ENCODE measurements at regions not wholly inside any gene's neighbourhood (a gene's known extent, or its start where the extent isn't known, plus 50 kb on each side); places are given as distances from the start of the nearest gene placed in this dataset.

GRCh38 chr3:34363881-34364280 lies 565.5 kb downstream of the PDCD6IP start:
- H3K27ac Mint-ChIP-seq, result no peak overlapping the region
- H3K27me3 Mint-ChIP-seq (ENCODE audit: low read depth), result no peaks in the 10 kb centered on the region

GRCh38 chr3:34364335-34364734 lies 565.9 kb downstream of the PDCD6IP start:
- Mint-ChIP-seq H3K4me1 (ENCODE audit: low read depth) (peaks cover 4% of the 10 kb centered on the region), H3K27ac (no peak overlapping the region), H3K4me3 (ENCODE audit: low read depth) (no peak overlapping the region), H3K36me3 (ENCODE audit: low read depth) (no peaks in the 10 kb centered on the region), H3K27me3 (ENCODE audit: low read depth) (no peaks in the 10 kb centered on the region), H3K9me3 (no peaks in the 10 kb centered on the region)
- no peak for DNase-seq (ENCODE audit: low spot score)
- intact Hi-C loops (cut with micrococcal nuclease), result no loop called here

More at GRCh38 chr3:34363881-34364280, 565.5 kb downstream of the PDCD6IP start:
- intact Hi-C loops (cut with micrococcal nuclease), result no loop called here
- H3K4me3 Mint-ChIP-seq (ENCODE audit: low read depth), result no peak overlapping the region
- H3K4me1 Mint-ChIP-seq (ENCODE audit: low read depth), result peaks cover 4% of the 10 kb centered on the region
- DNase-seq (ENCODE audit: low spot score), result no peak
- no peaks in the 10 kb centered on the region for H3K36me3 Mint-ChIP-seq (ENCODE audit: low read depth)
- no peaks in the 10 kb centered on the region for H3K9me3 Mint-ChIP-seq

GRCh38 chr3:34365231-34365630 lies 566.8 kb downstream of the PDCD6IP start:
- Mint-ChIP-seq H3K9me3 (no peaks in the 10 kb centered on the region), H3K4me1 (ENCODE audit: low read depth) (peaks cover 4% of the 10 kb centered on the region), H3K4me3 (ENCODE audit: low read depth) (no peak overlapping the region), H3K27me3 (ENCODE audit: low read depth) (no peaks in the 10 kb centered on the region), H3K36me3 (ENCODE audit: low read depth) (no peaks in the 10 kb centered on the region), H3K27ac (no peak overlapping the region)
- intact Hi-C loops (cut with micrococcal nuclease), result no loop called here
- no peak for DNase-seq (ENCODE audit: low spot score)

GRCh38 chr3:34365771-34366170 lies 567.3 kb downstream of the PDCD6IP start:
- DNase-seq (ENCODE audit: low spot score), result no peak
- H3K4me1 Mint-ChIP-seq (ENCODE audit: low read depth), result peaks cover 4% of the 10 kb centered on the region
- H3K4me3 Mint-ChIP-seq (ENCODE audit: low read depth), result no peak overlapping the region
- H3K27ac Mint-ChIP-seq, result no peak overlapping the region
- no peaks in the 10 kb centered on the region for H3K27me3 Mint-ChIP-seq (ENCODE audit: low read depth)
- H3K36me3 Mint-ChIP-seq (ENCODE audit: low read depth), result no peaks in the 10 kb centered on the region
- intact Hi-C loops (cut with micrococcal nuclease), result no loop called here
- no peaks in the 10 kb centered on the region for H3K9me3 Mint-ChIP-seq

- Mint-ChIP-seq H3K36me3 (ENCODE audit: low read depth) (no peaks in the 10 kb centered on the region), H3K27ac (no peak overlapping the region), H3K9me3 (no peaks in the 10 kb centered on the region), H3K4me3 (ENCODE audit: low read depth) (no peak overlapping the region), H3K27me3 (ENCODE audit: low read depth) (no peaks in the 10 kb centered on the region), H3K4me1 (ENCODE audit: low read depth) (no peaks in the 10 kb centered on the region)
- DNase-seq (ENCODE audit: low spot score), result no peak
- intact Hi-C loops (cut with micrococcal nuclease), result no loop called here
Measured at GRCh38 chr3:34367521-34367920, 569.1 kb downstream of the PDCD6IP start.

- no peak for DNase-seq (ENCODE audit: low spot score)
- Mint-ChIP-seq H3K4me3 (ENCODE audit: low read depth) (no peak overlapping the region), H3K9me3 (no peaks in the 10 kb centered on the region), H3K27ac (no peak overlapping the region), H3K27me3 (ENCODE audit: low read depth) (no peaks in the 10 kb centered on the region), H3K4me1 (ENCODE audit: low read depth) (no peaks in the 10 kb centered on the region), H3K36me3 (ENCODE audit: low read depth) (no peaks in the 10 kb centered on the region)
- intact Hi-C loops (cut with micrococcal nuclease), result no loop called here
Measured at GRCh38 chr3:34374521-34374920, 576.1 kb downstream of the PDCD6IP start.

GRCh38 chr3:34376691-34377090 lies 578.3 kb downstream of the PDCD6IP start:
- Mint-ChIP-seq H3K4me1 (ENCODE audit: low read depth) (no peaks in the 10 kb centered on the region), H3K4me3 (ENCODE audit: low read depth) (no peak overlapping the region), H3K27ac (no peak overlapping the region), H3K27me3 (ENCODE audit: low read depth) (no peaks in the 10 kb centered on the region), H3K9me3 (no peaks in the 10 kb centered on the region), H3K36me3 (ENCODE audit: low read depth) (no peaks in the 10 kb centered on the region)
- intact Hi-C loops (cut with micrococcal nuclease), result no loop called here
- no peak for DNase-seq (ENCODE audit: low spot score)

GRCh38 chr3:34377961-34378360 lies 579.5 kb downstream of the PDCD6IP start:
- Mint-ChIP-seq H3K27me3 (ENCODE audit: low read depth) (no peaks in the 10 kb centered on the region), H3K4me1 (ENCODE audit: low read depth) (no peaks in the 10 kb centered on the region), H3K36me3 (ENCODE audit: low read depth) (no peaks in the 10 kb centered on the region), H3K4me3 (ENCODE audit: low read depth) (no peak overlapping the region), H3K9me3 (no peaks in the 10 kb centered on the region), H3K27ac (no peak overlapping the region)
- DNase-seq (ENCODE audit: low spot score), result no peak
- intact Hi-C loops (cut with micrococcal nuclease), result no loop called here

- no peaks in the 10 kb centered on the region for H3K27me3 Mint-ChIP-seq (ENCODE audit: low read depth)
- intact Hi-C loops (cut with micrococcal nuclease), result no loop called here
- no peaks in the 10 kb centered on the region for H3K36me3 Mint-ChIP-seq (ENCODE audit: low read depth)
- no peaks in the 10 kb centered on the region for H3K4me1 Mint-ChIP-seq (ENCODE audit: low read depth)
- H3K9me3 Mint-ChIP-seq, result no peaks in the 10 kb centered on the region
- DNase-seq (ENCODE audit: low spot score), result no peak
- no peak overlapping the region for H3K4me3 Mint-ChIP-seq (ENCODE audit: low read depth)
- H3K27ac Mint-ChIP-seq, result no peak overlapping the region
Measured at GRCh38 chr3:34381243-34381642, 582.8 kb downstream of the PDCD6IP start.

- Mint-ChIP-seq H3K27me3 (ENCODE audit: low read depth) (no peaks in the 10 kb centered on the region), H3K9me3 (no peaks in the 10 kb centered on the region), H3K36me3 (ENCODE audit: low read depth) (no peaks in the 10 kb centered on the region), H3K4me1 (ENCODE audit: low read depth) (no peaks in the 10 kb centered on the region), H3K4me3 (ENCODE audit: low read depth) (no peak overlapping the region), H3K27ac (no peak overlapping the region)
- DNase-seq (ENCODE audit: low spot score), result no peak
- intact Hi-C loops (cut with micrococcal nuclease), result no loop called here
Measured at GRCh38 chr3:34382859-34383258, 584.4 kb downstream of the PDCD6IP start.

GRCh38 chr3:34386309-34386708 lies 587.9 kb downstream of the PDCD6IP start:
- Mint-ChIP-seq H3K27ac (no peak overlapping the region), H3K9me3 (no peaks in the 10 kb centered on the region), H3K4me3 (ENCODE audit: low read depth) (no peak overlapping the region), H3K36me3 (ENCODE audit: low read depth) (no peaks in the 10 kb centered on the region), H3K27me3 (ENCODE audit: low read depth) (no peaks in the 10 kb centered on the region), H3K4me1 (ENCODE audit: low read depth) (no peaks in the 10 kb centered on the region)
- no peak for DNase-seq (ENCODE audit: low spot score)
- intact Hi-C loops (cut with micrococcal nuclease), result no loop called here

- no peak overlapping the region for H3K4me3 Mint-ChIP-seq (ENCODE audit: low read depth)
- no peaks in the 10 kb centered on the region for H3K9me3 Mint-ChIP-seq
- intact Hi-C loops (cut with micrococcal nuclease), result no loop called here
- H3K36me3 Mint-ChIP-seq (ENCODE audit: low read depth), result no peaks in the 10 kb centered on the region
- H3K27ac Mint-ChIP-seq, result no peak overlapping the region
- no peaks in the 10 kb centered on the region for H3K4me1 Mint-ChIP-seq (ENCODE audit: low read depth)
- no peak for DNase-seq (ENCODE audit: low spot score)
- no peaks in the 10 kb centered on the region for H3K27me3 Mint-ChIP-seq (ENCODE audit: low read depth)
Measured at GRCh38 chr3:34387826-34388564, 589.6 kb downstream of the PDCD6IP start.

- H3K9me3 Mint-ChIP-seq, result no peaks in the 10 kb centered on the region
- intact Hi-C loops (cut with micrococcal nuclease), result no loop called here
- no peak overlapping the region for H3K27ac Mint-ChIP-seq
- H3K4me1 Mint-ChIP-seq (ENCODE audit: low read depth), result no peaks in the 10 kb centered on the region
- H3K27me3 Mint-ChIP-seq (ENCODE audit: low read depth), result no peaks in the 10 kb centered on the region
- no peak overlapping the region for H3K4me3 Mint-ChIP-seq (ENCODE audit: low read depth)
- no peak for DNase-seq (ENCODE audit: low spot score)
- H3K36me3 Mint-ChIP-seq (ENCODE audit: low read depth), result no peaks in the 10 kb centered on the region
Measured at GRCh38 chr3:34388830-34389229, 590.4 kb downstream of the PDCD6IP start.

All from activated T-helper 2 cell treated with anti-CD3 and anti-CD28 coated beads, Interferon-gamma antibody, Interleukin-2, Interleukin-4, amounts not matched to agents 10 μg/mL and 5 μg/mL and 100 μg/mL, durations not matched to agents 14 hours and 24 hours and 36 hours (primary cell).